K562 (cell line): ENCODE measurements at regions not wholly inside any gene's neighbourhood (a gene's known extent, or its start where the extent isn't known, plus 50 kb on each side); places are given as distances from the start of the nearest gene placed in this dataset.

Experiments used
- ATAC-seq: fragments of 200-7000 bp; cut with Tn5 transposase; 3 replicates; pipeline ENCODE4 v1.9.1; 2020; ENCODE audit warnings: moderate library complexity
- BruUV-seq: library from RNA; stranded (reverse); fragments of 400-500 nt; replicated peaks from 2 replicates; lab custom pipeline; 2021; lab: Mats Ljungman, UMichigan
- CTCF ChIA-PET: fragments of 300-600 bp; formaldehyde crosslinking; extraction: SDS; loops from one replicate; lab custom pipeline; 2021; ENCODE audit warnings: low intra/inter-chr PET ratio; lab: Yijun Ruan, JAX
- POLR2A ChIA-PET: fragments of 300-600, 350-650 bp; sonication (Branson Sonifier 250); formaldehyde crosslinking; extraction: SDS; loops from one replicate; lab custom pipeline; 2021; ENCODE audit warnings: antibody characterized with exemption, inconsistent platforms; lab: Yijun Ruan, JAX
- DNase-seq, 4 experiments: peaks; one replicate each; pipeline versions ENCODE4 v3.0.0 to v3.0.0-alpha.2; 2011 to 2018; ENCODE audit warnings: low spot score in 3 of 4, mixed read lengths in 3 of 4; ENCODE audit errors: extremely low read depth in 1 of 4
- FAIRE-seq: peaks from 2 replicates; lab custom pipeline; 2011; peaks lifted over from hg19 to GRCh38; lab: Jason Lieb, UNC
- H2AFZ ChIP-seq: 2 replicates; pipeline ENCODE4 v1.6.0; 2011; ENCODE audit warnings: low read depth, low read length, control low read depth, inconsistent platforms
- H3K27ac ChIP-seq: fragments of 200-600 bp; 3 replicates; pipeline ENCODE4 v1.8.0; 2011; ENCODE audit warnings: low read depth, mild to moderate bottlenecking, control low read depth, inconsistent platforms, low read length, moderate library complexity, mixed read lengths; ENCODE audit errors: extremely low read depth
- H3K27me3 ChIP-seq, 2 experiments: fragments of 300-600 bp in 1 of 2; 2 replicates in 1 of 2; 3 replicates in 1 of 2; pipeline versions ENCODE4 v1.6.0 to v1.8.0; 2011; ENCODE audit warnings: inconsistent platforms in 2 of 2, low read length in 2 of 2, mild to moderate bottlenecking in 1 of 2, mixed read lengths in 1 of 2, moderate library complexity in 1 of 2; ENCODE audit not compliant: control insufficient read depth in 2 of 2, insufficient read depth in 2 of 2
- H3K36me3 ChIP-seq: fragments of 300-600 bp; 3 replicates; pipeline ENCODE4 v1.8.0; 2011; ENCODE audit warnings: mild to moderate bottlenecking, low read length, inconsistent platforms; ENCODE audit not compliant: control insufficient read depth, insufficient read depth
- H3K4me1 ChIP-seq, 2 experiments: fragments of 200-600 bp in 1 of 2; replicated peaks in 1 of 2; 2 replicates in 1 of 2; 3 replicates in 1 of 2; pipeline versions ENCODE4 v1.5.1 to v1.8.0; 2011; ENCODE audit warnings: inconsistent platforms in 2 of 2, low read length in 2 of 2, mild to moderate bottlenecking in 1 of 2, mixed read lengths in 1 of 2, moderate library complexity in 1 of 2; ENCODE audit not compliant: control insufficient read depth in 2 of 2, insufficient read depth in 2 of 2
- H3K4me2 ChIP-seq: 2 replicates; pipeline ENCODE4 v1.6.1; 2011; ENCODE audit warnings: low read length, control low read depth, inconsistent platforms, mixed read lengths; ENCODE audit not compliant: insufficient read depth
- H3K4me3 ChIP-seq: fragments of 200-600 bp; sonication (generic), shearing (Covaris generic); 2 replicates; pipeline ENCODE4 v1.5.1; 2016; ENCODE audit warnings: control low read depth, inconsistent platforms
- H3K79me2 ChIP-seq: fragments of 200-600 bp; 3 replicates; pipeline ENCODE4 v1.8.0; 2011; ENCODE audit warnings: low read length, inconsistent platforms; ENCODE audit not compliant: control insufficient read depth, insufficient read depth
- H3K9ac ChIP-seq, 2 experiments: 2 replicates each; pipeline versions ENCODE4 v1.6.0 to v1.6.1; 2011; ENCODE audit warnings: low read depth in 2 of 2, low read length in 2 of 2, control low read depth in 1 of 2, inconsistent platforms in 1 of 2, mild to moderate bottlenecking in 1 of 2, mixed read lengths in 1 of 2; ENCODE audit not compliant: insufficient read depth in 1 of 2
- H3K9me1 ChIP-seq: one replicate; pipeline ENCODE4 v1.6.0; 2011; ENCODE audit warnings: inconsistent platforms, mild to moderate bottlenecking, low read length, moderate library complexity; ENCODE audit not compliant: control insufficient read depth, insufficient read depth
- H3K9me3 ChIP-seq: replicated peaks from 2 replicates; pipeline ENCODE4 v1.5.1; 2011; ENCODE audit warnings: low read depth, low read length, inconsistent platforms; ENCODE audit not compliant: control insufficient read depth, insufficient read depth
- H4K20me1 ChIP-seq: replicated peaks from 2 replicates; pipeline ENCODE4 v1.6.1; 2011; ENCODE audit warnings: low read length, inconsistent platforms, mixed read lengths; ENCODE audit not compliant: control insufficient read depth, insufficient read depth
- CTCF ChIP-seq, 3 experiments: IDR thresholded peaks in 2 of 3; conservative IDR thresholded peaks in 1 of 3; 2 replicates each; pipeline ENCODE4 v1.5.1; 2011 to 2012; ENCODE audit warnings: low read length in 3 of 3, mild to moderate bottlenecking in 3 of 3, control low read depth in 2 of 3, improper control_type of control experiment in 1 of 3, inconsistent platforms in 1 of 3, low read depth in 1 of 3, mixed read lengths in 1 of 3, moderate library complexity in 1 of 3; ENCODE audit not compliant: insufficient read depth in 2 of 3
- DPF2 ChIP-seq: fragments of 450-650 bp; IDR thresholded peaks from 2 replicates; pipeline ENCODE4 v1.6.1; 2016
- EGR1 ChIP-seq: fragments of 450-650 bp; conservative IDR thresholded peaks from 2 replicates; pipeline ENCODE4 v1.6.1; 2017; ENCODE audit warnings: mild to moderate bottlenecking
- HDGF ChIP-seq: fragments of 450-650 bp; IDR thresholded peaks from 2 replicates; pipeline ENCODE4 v1.6.1; 2016
- JUNB ChIP-seq: fragments of 450-650 bp; formaldehyde crosslinking; conservative IDR thresholded peaks from 2 replicates; pipeline ENCODE4 v1.4.0; 2020; ENCODE audit warnings: mild to moderate bottlenecking
- NEUROD1 ChIP-seq: fragments of 150-350 bp; IDR thresholded peaks from 2 replicates; pipeline ENCODE4 v1.6.1; 2014; ENCODE audit warnings: borderline replicate concordance, low read length, low read depth; ENCODE audit not compliant: partially characterized antibody
- NR1H2 ChIP-seq: sonication (generic); formaldehyde crosslinking; IDR thresholded peaks from 2 replicates; pipeline ENCODE4 v1.4.0; 2020; ENCODE audit warnings: mild to moderate bottlenecking, missing genetic modification reagents
- SREBF2 ChIP-seq: sonication (generic); formaldehyde crosslinking; IDR thresholded peaks from 2 replicates; pipeline ENCODE4 v1.4.0; 2020; ENCODE audit warnings: mild to moderate bottlenecking, missing genetic modification reagents
- STAG1 ChIP-seq: sonication (generic); formaldehyde crosslinking; IDR thresholded peaks from 2 replicates; pipeline ENCODE4 v1.5.0; 2020; ENCODE audit warnings: missing genetic modification reagents, borderline replicate concordance
- TRIM24 ChIP-seq, 2 experiments: fragments of 450-650 bp; IDR thresholded peaks; 2 replicates each; pipeline ENCODE4 v1.6.1; 2016
- ZBTB11 ChIP-seq, 3 experiments: fragments of 200-800 bp in 1 of 3; fragments of 250-450 bp in 1 of 3; fragments of 450-650 bp in 1 of 3; sonication (Bioruptor Pico) in 1 of 3; sonication (Bioruptor generic) in 1 of 3; formaldehyde crosslinking in 1 of 3; IDR thresholded peaks; 2 replicates each; pipeline versions ENCODE4 v1.6.1 to v1.8.0; 2016 to 2022; ENCODE audit warnings: mild to moderate bottlenecking in 2 of 3, missing genetic modification characterization in 2 of 3, missing compliant biosample characterization in 1 of 3, moderate library complexity in 1 of 3
- ZNF184 ChIP-seq: sonication (generic); formaldehyde crosslinking; IDR thresholded peaks from 2 replicates; pipeline ENCODE4 v1.5.0; 2020; ENCODE audit warnings: missing genetic modification reagents
- ZNF316 ChIP-seq: fragments of 450-650 bp; IDR thresholded peaks from 2 replicates; pipeline ENCODE4 v1.6.1; 2016
- ZNF740 ChIP-seq, 3 experiments: fragments of 200-800 bp in 1 of 3; sonication (Bioruptor generic) in 1 of 3; sonication (generic) in 1 of 3; formaldehyde crosslinking in 1 of 3; IDR thresholded peaks; 2 replicates each; pipeline versions ENCODE4 v1.6.1 to v1.8.0; 2016 to 2022; ENCODE audit warnings: mild to moderate bottlenecking in 2 of 3, missing compliant biosample characterization in 2 of 3, missing genetic modification characterization in 2 of 3, missing genetic modification reagents in 1 of 3
- WGBS: fragments of 100-300 bp; shearing (Covaris generic); methylation state at CpG from one replicate; pipeline ENCODE4 v1.1.6; 2016; ENCODE audit warnings: low coverage, mixed read lengths; ENCODE audit not compliant: insufficient coverage; ENCODE audit errors: missing lambda C conversion rate; 5-methylcytosine and 5-hydroxymethylcytosine counted together
- in situ Hi-C: fragments of 300-500 bp; cut with MboI; formaldehyde crosslinking; loops from 4 replicates; pipeline ENCODE4 v1.15.0; 2018; ENCODE audit warnings: inconsistent platforms, mixed read lengths
- intact Hi-C: fragments of 100-400 bp; cut with micrococcal nuclease; formaldehyde crosslinking; loops from 2 replicates; pipeline ENCODE4 v1.14.2; 2022

GRCh38 chr2:43169099-43169945, 57.1 kb downstream of the ZFP36L2 start:
- no peak overlapping the region for H3K4me3 ChIP-seq
- POLR2A ChIA-PET = interaction anchor here (0.6 to 1.7 kb wide), 2 partner anchors 9 to 14 kb away, joined by 4 to 9 read pairs; no protein-coding TSS in a partner anchor
- H3K4me2 ChIP-seq = peak overlapping the region; percentile 39
- WGBS = 63% methylated on average over 19 of the region's 24 CpGs
- peaks cover 42 to 49% of the 10 kb centered on the region in 2 experiments for H3K4me1 ChIP-seq
- FAIRE-seq (no peak), ATAC-seq (no peak; the same call in 2 of the 3 replicates), DNase-seq (peak in 1 of 4 experiments; percentile 29)
- CTCF ChIA-PET = interaction anchor here (0.6 kb wide), 1 partner anchor 16 kb away, joined by 3 read pairs; no protein-coding TSS in a partner anchor
- peak overlapping the region; percentile 19 to 88; a peak in 3 of 4 replicates for H3K9ac ChIP-seq
- intact Hi-C loops = no loop called here
- no peaks in the 10 kb centered on the region for H3K79me2 ChIP-seq
- H3K27ac ChIP-seq = peak overlapping the region; percentile 28; the same call in 1 of the 3 replicates
- BruUV-seq = no TSS peak
- no peaks in the 10 kb centered on the region for H3K36me3 ChIP-seq
- H3K9me1 ChIP-seq = no peaks in the 10 kb centered on the region
- in situ Hi-C loops = no loop called here
- H4K20me1 ChIP-seq = no peaks in the 10 kb centered on the region
- H3K9me3 ChIP-seq = no peaks in the 10 kb centered on the region
- peak overlapping the region; percentile 81 for H2AFZ ChIP-seq
- no peaks in the 10 kb centered on the region for H3K27me3 ChIP-seq
- TF ChIP-seq STAG1 (CRISPR knock-in tag) (no peak), ZNF184 (CRISPR knock-in tag) (no peak), ZNF316 (peak; percentile 62), NR1H2 (CRISPR knock-in tag) (0 out of 2 replicates have a peak, but pooled peaks have one; percentile 68), EGR1 (peak; percentile 70), DPF2 (0 out of 2 replicates have a peak, but pooled peaks have one; percentile 21), NEUROD1 (no peak), TRIM24 (IDR thresholded peaks at IDR 0.05) (no peak), ZNF740 (CRISPR knock-in tag; IDR thresholded peaks at IDR 0.05) (no peak), ZNF740 (tag; IDR thresholded peaks at IDR 0.05) (0 out of 4 replicates have a peak, but pooled peaks of 1 of the 2 experiments have one; percentile 9), JUNB (CRISPR knock-in tag) (no peak), ZBTB11 (CRISPR knock-in tag; IDR thresholded peaks at IDR 0.05) (0 out of 6 replicates have a peak, but pooled peaks of 1 of the 3 experiments have one; percentile 33), SREBF2 (no peak), HDGF (0 out of 2 replicates have a peak, but pooled peaks have one; percentile 56), CTCF (IDR thresholded peaks at IDR 0.05 in 2 of 3, conservative IDR thresholded peaks at IDR 0.05 in 1 of 3; ENCODE audit: insufficient read depth in 2 of 3, low read depth in 1 of 3, low read length in 3 of 3) (0 out of 6 replicates have a peak, but pooled peaks of 1 of the 3 experiments have one; percentile 4)
